ENCODE measurements at regions not wholly inside any gene's neighbourhood (a gene's known extent, or its start where the extent isn't known, plus 50 kb on each side); places are given as distances from the start of the nearest gene placed in this dataset.
A peak's percentile ranks its signal among the peaks of the same experiment; 100 is the strongest.
"Not testable (repeated sequence)": the region's sequence is repeated elsewhere in the genome, so short reads cannot be mapped to it uniquely, and the experiment has no call there.

- DNase-seq; H3K4me3 Mint-ChIP-seq; H3K36me3 Mint-ChIP-seq (ENCODE audit: low read depth); H3K4me1 Mint-ChIP-seq (ENCODE audit: low read depth); H3K27ac Mint-ChIP-seq; H3K27me3 Mint-ChIP-seq (ENCODE audit: low read depth); H3K9me3 Mint-ChIP-seq; intact Hi-C loops (cut with micrococcal nuclease); CTCF ChIA-PET: not testable (repeated sequence)
Measured at GRCh38 chr5:68691874-68692273, 401.9 kb upstream of the SLC30A5 start.

- CTCF ChIA-PET = no interaction called here
- Mint-ChIP-seq H3K4me1 (ENCODE audit: low read depth) (no peaks in the 10 kb centered on the region), H3K27me3 (ENCODE audit: low read depth) (no peaks in the 10 kb centered on the region)
Measured at GRCh38 chr5:68698025-68698940, 395.5 kb upstream of the SLC30A5 start.

GRCh38 chr5:68699966-68700365 lies 393.8 kb upstream of the SLC30A5 start:
- peaks cover 5% of the 10 kb centered on the region for H3K9me3 Mint-ChIP-seq
- H3K27me3 Mint-ChIP-seq (ENCODE audit: low read depth) = no peaks in the 10 kb centered on the region
- H3K4me1 Mint-ChIP-seq (ENCODE audit: low read depth) = no peaks in the 10 kb centered on the region
- CTCF ChIA-PET = interaction anchor here (0.6 kb wide), 1 partner anchor 282 kb away, joined by 4 read pairs; no protein-coding TSS in a partner anchor
- intact Hi-C loops (cut with micrococcal nuclease) = no loop called here
- DNase-seq = no peak
- no peak overlapping the region for H3K4me3 Mint-ChIP-seq
- no peaks in the 10 kb centered on the region for H3K36me3 Mint-ChIP-seq (ENCODE audit: low read depth)
- no peak overlapping the region for H3K27ac Mint-ChIP-seq

More at GRCh38 chr5:68698025-68698940, 395.5 kb upstream of the SLC30A5 start:
- no peak overlapping the region for H3K4me3 Mint-ChIP-seq
- H3K9me3 Mint-ChIP-seq = peaks cover 6% of the 10 kb centered on the region
- DNase-seq = no peak
- no peak overlapping the region for H3K27ac Mint-ChIP-seq
- no peaks in the 10 kb centered on the region for H3K36me3 Mint-ChIP-seq (ENCODE audit: low read depth)
- intact Hi-C loops (cut with micrococcal nuclease) = no loop called here

GRCh38 chr5:68707575-68707974 lies 386.2 kb upstream of the SLC30A5 start:
- CTCF ChIA-PET = interaction anchor here (0.9 kb wide), 1 partner anchor 14 kb away, joined by 3 read pairs; no protein-coding TSS in a partner anchor
- Mint-ChIP-seq H3K9me3 (no peaks in the 10 kb centered on the region), H3K4me1 (ENCODE audit: low read depth) (peaks cover 20% of the 10 kb centered on the region), H3K27ac (no peak overlapping the region), H3K4me3 (no peak overlapping the region), H3K27me3 (ENCODE audit: low read depth) (no peaks in the 10 kb centered on the region), H3K36me3 (ENCODE audit: low read depth) (no peaks in the 10 kb centered on the region)
- no peak for DNase-seq
- intact Hi-C loops (cut with micrococcal nuclease) = no loop called here

- CTCF ChIA-PET = interaction anchor here (0.9 kb wide), 1 partner anchor 13 kb away, joined by 3 read pairs; no protein-coding TSS in a partner anchor
- Mint-ChIP-seq H3K27me3 (ENCODE audit: low read depth) (no peaks in the 10 kb centered on the region), H3K27ac (no peak overlapping the region), H3K36me3 (ENCODE audit: low read depth) (no peaks in the 10 kb centered on the region), H3K4me3 (no peak overlapping the region), H3K4me1 (ENCODE audit: low read depth) (peaks cover 23% of the 10 kb centered on the region), H3K9me3 (no peaks in the 10 kb centered on the region)
- no peak for DNase-seq
- intact Hi-C loops (cut with micrococcal nuclease) = no loop called here
Measured at GRCh38 chr5:68708156-68708841, 385.5 kb upstream of the SLC30A5 start.

- Mint-ChIP-seq H3K27ac (no peak overlapping the region), H3K4me1 (ENCODE audit: low read depth) (peaks cover 23% of the 10 kb centered on the region), H3K9me3 (no peaks in the 10 kb centered on the region), H3K4me3 (no peak overlapping the region), H3K36me3 (ENCODE audit: low read depth) (no peaks in the 10 kb centered on the region), H3K27me3 (ENCODE audit: low read depth) (no peaks in the 10 kb centered on the region)
- CTCF ChIA-PET = no interaction called here
- DNase-seq = no peak
- intact Hi-C loops (cut with micrococcal nuclease) = no loop called here
Measured at GRCh38 chr5:68708842-68709170, 385.0 kb upstream of the SLC30A5 start.

GRCh38 chr5:68709239-68709638 lies 384.6 kb upstream of the SLC30A5 start:
- intact Hi-C loops (cut with micrococcal nuclease) = no loop called here
- Mint-ChIP-seq H3K27ac (no peak overlapping the region), H3K4me1 (ENCODE audit: low read depth) (peaks cover 23% of the 10 kb centered on the region), H3K4me3 (no peak overlapping the region), H3K9me3 (no peaks in the 10 kb centered on the region), H3K36me3 (ENCODE audit: low read depth) (no peaks in the 10 kb centered on the region), H3K27me3 (ENCODE audit: low read depth) (no peaks in the 10 kb centered on the region)
- no peak for DNase-seq
- CTCF ChIA-PET = no interaction called here

- Mint-ChIP-seq H3K36me3 (ENCODE audit: low read depth) (no peaks in the 10 kb centered on the region), H3K4me3 (no peak overlapping the region), H3K9me3 (no peaks in the 10 kb centered on the region), H3K27ac (no peak overlapping the region), H3K27me3 (ENCODE audit: low read depth) (no peaks in the 10 kb centered on the region), H3K4me1 (ENCODE audit: low read depth) (peaks cover 23% of the 10 kb centered on the region)
- intact Hi-C loops (cut with micrococcal nuclease) = no loop called here
- no peak for DNase-seq
- CTCF ChIA-PET = no interaction called here
Measured at GRCh38 chr5:68710514-68710913, 383.3 kb upstream of the SLC30A5 start.

GRCh38 chr5:68711293-68712200 lies 382.3 kb upstream of the SLC30A5 start:
- Mint-ChIP-seq H3K4me3 (peak overlapping the region; percentile 33), H3K9me3 (no peaks in the 10 kb centered on the region), H3K36me3 (ENCODE audit: low read depth) (no peaks in the 10 kb centered on the region), H3K27me3 (ENCODE audit: low read depth) (no peaks in the 10 kb centered on the region), H3K27ac (peak overlapping the region; percentile 70), H3K4me1 (ENCODE audit: low read depth) (peaks cover 23% of the 10 kb centered on the region)
- DNase-seq = peak; percentile 15
- intact Hi-C loops (cut with micrococcal nuclease) = no loop called here
- CTCF ChIA-PET = interaction anchor here (0.8 to 0.9 kb wide), 2 partner anchors 10 to 49 kb away, joined by 3 to 4 read pairs; no protein-coding TSS in a partner anchor

- no peak overlapping the region for H3K27ac Mint-ChIP-seq
- no peak for DNase-seq
- CTCF ChIA-PET = no interaction called here
- H3K36me3 Mint-ChIP-seq (ENCODE audit: low read depth) = no peaks in the 10 kb centered on the region
- H3K27me3 Mint-ChIP-seq (ENCODE audit: low read depth) = no peaks in the 10 kb centered on the region
- intact Hi-C loops (cut with micrococcal nuclease) = no loop called here
- H3K4me3 Mint-ChIP-seq = no peak overlapping the region
- H3K9me3 Mint-ChIP-seq = peaks cover 2% of the 10 kb centered on the region
- peaks cover 23% of the 10 kb centered on the region for H3K4me1 Mint-ChIP-seq (ENCODE audit: low read depth)
Measured at GRCh38 chr5:68714810-68715209, 379.0 kb upstream of the SLC30A5 start.

- H3K4me1 Mint-ChIP-seq (ENCODE audit: low read depth) = peaks cover under 1% of the 10 kb centered on the region
- H3K27me3 Mint-ChIP-seq (ENCODE audit: low read depth) = no peaks in the 10 kb centered on the region
- DNase-seq = no peak
- CTCF ChIA-PET = interaction anchor here (0.9 kb wide), 1 partner anchor 13 kb away, joined by 3 read pairs; no protein-coding TSS in a partner anchor
- H3K27ac Mint-ChIP-seq = no peak overlapping the region
- intact Hi-C loops (cut with micrococcal nuclease) = no loop called here
- H3K4me3 Mint-ChIP-seq = no peak overlapping the region
- peaks cover 5% of the 10 kb centered on the region for H3K9me3 Mint-ChIP-seq
- no peaks in the 10 kb centered on the region for H3K36me3 Mint-ChIP-seq (ENCODE audit: low read depth)
Measured at GRCh38 chr5:68720884-68721610, 372.8 kb upstream of the SLC30A5 start.

Measured in activated naive CD4-positive, alpha-beta T cell treated with anti-CD3 and anti-CD28 coated beads for 36 hours (primary cell).